D341Med (cell line): ENCODE measurements at regions not wholly inside any gene's neighbourhood (a gene's known extent, or its start where the extent isn't known, plus 50 kb on each side); places are given as distances from the start of the nearest gene placed in this dataset.
"Not testable (repeated sequence)": the region's sequence is repeated elsewhere in the genome, so short reads cannot be mapped to it uniquely, and the experiment has no call there.

Source experiments
- DNase-seq: peaks from one replicate; pipeline ENCODE4 v3.0.0; 2012; ENCODE audit warnings: low spot score

DNA sequence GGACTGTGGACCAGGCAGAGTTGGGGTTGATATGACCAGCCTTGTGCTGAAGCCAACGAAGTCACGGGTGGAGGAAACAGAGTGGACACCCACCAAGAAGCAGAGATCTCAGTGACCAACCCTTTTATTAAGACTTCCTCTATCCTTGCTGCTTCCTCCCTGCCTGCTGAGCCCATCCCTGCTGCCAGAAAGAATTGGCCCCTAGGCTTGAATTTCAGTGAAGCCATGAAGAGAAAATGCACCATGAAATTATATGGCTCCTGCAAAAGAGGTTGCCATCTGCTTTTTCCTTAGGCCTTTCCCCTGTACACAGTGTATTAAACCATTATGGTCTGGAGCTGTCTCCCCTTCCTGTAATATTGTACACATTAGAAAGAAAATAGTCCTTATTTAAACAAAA is 246.7 kb downstream of the HS3ST3B1 start:
- no peak for DNase-seq

DNA sequence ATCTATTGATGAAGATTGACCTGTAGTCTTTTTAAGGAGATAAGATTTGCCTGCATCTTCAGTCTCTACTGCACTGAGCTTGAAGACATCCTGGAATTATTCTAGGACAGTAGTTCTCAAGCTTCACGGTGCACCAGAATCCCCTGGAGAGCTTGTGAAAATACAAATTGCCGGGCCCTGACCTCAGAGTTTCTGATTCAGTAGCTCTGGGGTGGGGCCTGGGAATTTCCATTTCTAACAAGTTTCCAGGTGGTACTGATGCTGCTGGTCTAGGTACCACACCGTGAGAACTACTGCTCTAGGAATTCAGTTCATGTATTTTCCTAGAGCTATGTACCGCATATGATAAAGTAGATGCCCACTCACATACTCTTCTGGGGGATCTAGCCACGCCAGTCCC is 246.1 kb downstream of the HS3ST3B1 start:
- DNase-seq: no peak

DNA sequence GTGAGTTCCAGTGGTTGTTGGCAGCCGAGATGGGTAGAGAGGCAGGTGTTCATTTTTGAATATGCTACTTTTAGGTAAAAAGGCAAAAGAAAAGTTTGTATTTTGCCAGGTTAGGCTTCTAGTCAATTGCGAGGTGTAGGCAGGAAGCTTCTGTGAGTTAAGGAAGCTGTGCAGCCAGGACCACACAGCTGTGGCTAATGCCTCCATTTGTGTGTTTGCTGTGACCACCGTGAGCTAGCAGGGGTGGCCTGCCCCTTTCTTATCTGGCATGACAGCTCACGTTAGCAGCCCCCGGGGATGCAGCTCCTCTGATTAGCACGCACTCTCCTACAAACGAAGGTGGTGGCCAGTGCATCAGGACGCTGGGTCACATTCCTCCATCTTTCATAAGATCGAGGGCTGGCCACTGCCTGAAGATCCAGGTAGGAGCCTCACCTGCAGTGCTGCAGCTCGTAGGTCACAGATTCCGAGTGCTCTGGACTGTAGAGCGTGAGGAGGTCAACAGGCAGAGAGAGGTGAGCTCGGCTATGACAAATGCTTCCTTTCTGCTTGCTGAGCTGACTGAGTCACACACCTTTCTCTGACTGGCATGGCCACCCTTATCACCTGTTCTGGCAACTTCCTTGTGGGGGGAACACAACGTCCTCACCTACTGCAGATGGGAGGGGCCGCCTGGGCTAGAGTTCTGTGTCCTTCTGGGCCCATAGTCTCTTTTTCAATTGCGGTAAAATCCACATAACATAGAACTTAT is 244.4 kb downstream of the HS3ST3B1 start:
- DNase-seq: no peak

DNA sequence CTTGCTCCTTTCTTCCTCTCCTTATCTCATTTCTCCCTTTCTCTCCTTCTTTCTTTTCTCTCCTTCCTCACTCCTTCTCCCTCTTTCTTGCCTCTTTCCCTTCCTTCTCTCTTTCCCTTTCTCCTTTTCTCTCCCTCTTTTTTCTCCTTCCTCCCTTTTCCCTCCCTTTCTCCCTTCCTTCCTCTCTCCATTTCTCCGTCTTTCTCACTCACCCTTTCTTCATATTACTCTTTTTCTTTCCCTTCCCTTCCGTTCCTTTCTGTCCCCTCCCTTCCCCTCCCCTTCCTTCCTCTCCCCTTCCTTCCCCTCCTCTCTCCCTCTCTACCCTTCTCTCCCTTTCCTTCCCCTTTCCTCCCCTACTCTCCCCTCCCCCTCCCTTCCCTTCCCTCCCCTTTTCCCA is 240.8 kb downstream of the HS3ST3B1 start:
- DNase-seq: no peak

DNA sequence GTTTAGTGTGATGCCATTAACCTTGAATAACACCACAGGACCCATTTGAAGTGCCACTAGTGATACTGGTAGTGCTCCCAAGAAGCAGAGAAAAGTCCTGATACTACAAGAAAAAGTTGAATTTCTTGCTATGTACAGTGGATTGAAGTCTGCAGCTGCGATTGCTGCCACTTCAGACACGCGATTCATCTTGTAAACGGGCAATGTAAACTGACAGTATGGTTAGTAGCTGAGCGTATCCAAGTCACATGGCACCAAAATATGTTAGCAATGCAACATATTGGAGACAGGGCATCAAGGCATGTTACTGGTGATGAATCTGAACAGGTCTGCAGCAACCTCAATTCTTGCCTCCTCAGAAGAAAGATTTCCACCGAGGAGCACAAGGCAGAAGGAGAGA is 238.9 kb downstream of the HS3ST3B1 start:
- DNase-seq: no peak

DNA sequence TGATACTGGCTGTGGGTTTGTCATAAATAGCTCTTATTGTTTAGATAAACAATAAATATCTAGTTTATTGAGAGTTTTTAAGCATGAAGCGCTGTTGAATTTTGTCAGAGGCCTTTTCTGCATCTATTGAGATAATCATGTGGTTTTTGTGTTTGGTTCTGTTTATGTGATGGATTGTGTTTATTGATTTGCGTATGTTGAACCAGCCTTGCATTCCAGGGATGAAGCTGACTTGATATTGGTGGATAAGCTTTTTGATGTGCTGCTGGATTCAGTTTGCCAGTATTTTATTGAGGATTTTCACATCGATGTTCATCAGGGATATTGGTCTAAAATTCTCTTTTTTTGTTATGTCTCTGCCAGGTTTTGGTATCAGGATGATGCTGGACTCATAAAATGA is 231.4 kb downstream of the HS3ST3B1 start:
- DNase-seq: not testable (repeated sequence)

DNA sequence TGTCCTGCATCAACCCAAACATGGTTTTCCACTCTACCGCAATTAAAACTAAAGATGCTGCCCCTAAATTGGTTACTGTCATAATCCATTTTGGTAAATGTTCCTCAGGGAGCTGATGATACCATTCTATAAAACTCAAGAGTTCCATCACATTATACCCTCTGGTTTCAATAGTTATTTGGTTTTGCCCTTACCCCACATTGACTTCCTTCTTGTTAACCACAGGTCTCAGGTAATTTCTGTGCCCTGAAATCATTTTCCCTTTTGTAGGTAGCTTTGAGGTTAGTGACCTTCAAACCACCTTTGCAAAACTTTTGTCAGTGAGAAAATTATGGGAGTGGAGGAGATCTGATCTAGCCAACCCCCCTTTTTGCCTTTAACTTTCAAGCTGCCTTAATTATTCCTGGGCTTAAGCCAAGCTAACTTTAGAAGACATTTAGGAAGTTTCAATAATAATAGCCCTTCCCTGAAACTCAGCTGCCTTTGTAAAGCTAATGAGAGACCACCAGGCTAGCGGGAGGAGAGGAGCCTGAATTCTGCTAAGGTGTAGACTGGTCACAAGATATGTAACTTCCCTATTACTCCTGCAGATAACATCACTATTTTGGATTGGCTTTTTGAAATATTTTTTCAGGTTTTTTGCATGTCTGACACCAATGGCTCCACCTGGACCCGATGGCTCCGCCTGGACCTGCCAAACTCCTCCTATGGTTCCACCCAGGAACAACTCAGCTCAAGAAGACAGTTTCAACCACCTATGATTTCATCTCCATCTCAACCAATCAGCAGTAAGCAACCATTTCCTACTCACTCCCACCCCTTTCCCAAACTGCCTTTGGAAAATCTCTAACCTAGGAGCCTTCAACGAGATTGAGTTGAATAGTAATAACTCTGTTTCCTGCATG is 224.9 kb downstream of the HS3ST3B1 start:
- no peak for DNase-seq

DNA sequence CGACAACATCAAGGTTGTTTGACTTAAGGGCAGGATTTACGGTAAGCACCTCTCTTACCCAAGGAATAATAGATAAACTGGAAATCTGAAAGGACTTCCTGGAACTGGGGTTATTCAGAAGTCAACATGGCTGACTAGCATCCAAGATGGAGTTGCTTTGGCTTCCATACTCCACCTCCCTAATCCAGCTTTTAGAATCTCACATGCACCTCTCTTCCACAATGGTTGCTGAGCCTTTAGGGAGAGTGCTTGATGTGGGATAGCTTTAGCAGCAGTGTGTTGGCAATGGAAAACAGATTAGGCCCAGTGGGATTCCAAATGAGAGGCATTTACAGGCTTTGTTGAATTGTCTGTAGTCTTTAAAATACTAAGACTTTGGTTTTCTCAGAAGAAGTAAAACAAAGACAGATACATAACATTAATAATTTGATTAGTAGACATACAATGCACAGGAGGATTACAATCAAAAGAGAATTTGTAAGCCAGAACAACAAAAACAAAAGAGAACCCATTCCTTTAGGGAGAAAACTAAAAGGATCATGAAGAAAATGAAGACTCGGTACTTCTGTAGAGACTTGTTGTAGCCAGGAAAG is 222.0 kb downstream of the HS3ST3B1 start:
- DNase-seq: no peak

DNA sequence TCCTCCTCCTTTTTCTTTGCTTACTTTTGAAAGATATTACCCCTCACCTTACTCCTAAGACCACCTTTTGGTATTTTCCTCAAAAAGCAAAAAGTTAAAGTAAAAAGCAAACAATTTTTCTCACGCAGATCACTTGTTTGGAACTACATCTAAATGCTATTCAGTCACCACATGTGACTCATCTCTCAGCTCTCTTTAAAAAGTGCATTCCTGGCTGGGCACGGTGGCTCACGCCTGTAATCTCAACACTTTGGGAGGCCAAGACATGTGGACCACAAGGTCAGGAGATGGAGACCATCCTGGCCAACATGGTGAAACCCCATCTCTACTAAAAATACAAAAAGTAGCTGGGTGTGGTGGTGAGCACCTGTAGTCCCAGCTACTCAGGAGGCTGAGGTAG is 218.0 kb downstream of the HS3ST3B1 start:
- DNase-seq: not testable (repeated sequence)

DNA sequence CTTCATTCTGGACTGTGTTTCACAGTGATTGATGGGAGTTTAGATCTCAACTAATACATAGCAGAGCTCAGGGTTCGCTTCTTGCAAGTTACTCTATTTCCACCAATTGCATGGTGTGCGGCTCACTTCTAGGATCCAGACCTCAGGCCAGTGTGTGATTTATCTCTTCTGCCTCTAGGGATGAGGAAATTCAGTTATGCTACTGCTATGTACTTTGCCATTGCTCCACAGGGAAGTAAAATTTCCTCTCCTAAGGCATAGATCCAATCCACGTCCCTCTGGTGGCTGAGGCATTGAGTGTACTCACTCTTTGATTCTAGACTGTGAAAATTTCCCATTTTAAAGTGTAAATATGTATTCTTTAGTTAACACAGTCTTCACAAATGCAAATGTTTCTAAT is 214.1 kb downstream of the HS3ST3B1 start:
- DNase-seq: no peak

DNA sequence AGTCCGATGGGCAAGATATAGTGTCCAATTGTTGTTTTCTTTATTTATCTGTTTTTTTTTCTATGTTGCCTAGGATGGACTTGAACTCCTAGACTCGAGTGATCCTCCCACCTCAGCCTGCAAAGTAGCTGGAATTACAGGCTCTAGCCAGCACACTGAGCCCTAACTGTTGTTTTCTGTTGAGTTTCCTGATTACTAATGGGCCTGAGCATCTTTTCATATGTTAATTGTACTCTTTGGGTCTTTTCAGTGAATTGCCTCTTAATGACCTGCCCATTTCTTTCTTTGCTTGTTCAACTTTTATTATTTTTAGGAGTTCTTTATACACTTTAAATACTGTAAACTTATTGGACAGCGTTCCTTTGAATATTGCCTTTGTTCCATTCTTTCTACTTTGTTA is 213.0 kb downstream of the HS3ST3B1 start:
- DNase-seq: no peak

DNA sequence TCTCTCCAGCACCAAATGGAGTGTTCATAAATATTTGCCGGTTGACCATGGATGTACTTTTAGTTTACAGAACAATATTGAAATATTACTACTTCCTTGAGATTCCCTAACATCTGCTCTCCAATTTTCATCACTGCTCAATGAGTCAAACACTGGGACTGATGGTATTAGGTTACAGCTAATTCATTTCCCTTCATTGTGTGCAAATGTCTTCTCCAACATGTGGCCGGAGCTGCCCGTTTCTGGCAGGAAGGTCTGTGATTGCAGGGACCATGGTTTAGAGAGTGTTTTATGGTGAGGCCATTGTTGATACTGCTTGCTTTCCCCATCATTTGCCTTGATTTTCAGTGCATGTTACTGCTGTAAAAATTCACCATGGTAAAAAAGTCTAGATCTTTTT is 209.3 kb downstream of the HS3ST3B1 start:
- DNase-seq: no peak

DNA sequence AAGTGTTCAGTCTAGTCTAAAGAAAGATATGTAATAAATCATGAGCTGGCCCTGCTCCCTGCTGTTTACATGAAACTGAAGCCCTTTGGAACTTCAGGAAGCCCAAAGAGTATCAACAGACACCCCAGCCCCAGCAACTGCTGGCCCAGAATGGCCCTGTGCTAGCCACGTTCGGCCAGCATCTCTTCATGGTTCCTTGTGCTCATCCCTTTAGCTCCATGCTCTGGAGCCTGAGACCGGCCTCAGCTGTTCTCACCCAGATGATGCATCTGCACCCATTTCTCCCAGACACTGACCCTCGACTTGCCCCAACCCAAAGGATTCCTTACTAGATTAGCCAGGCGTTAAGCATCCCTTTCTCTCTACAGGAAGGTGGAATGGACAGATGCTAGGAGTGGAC is 207.3 kb downstream of the HS3ST3B1 start:
- no peak for DNase-seq

DNA sequence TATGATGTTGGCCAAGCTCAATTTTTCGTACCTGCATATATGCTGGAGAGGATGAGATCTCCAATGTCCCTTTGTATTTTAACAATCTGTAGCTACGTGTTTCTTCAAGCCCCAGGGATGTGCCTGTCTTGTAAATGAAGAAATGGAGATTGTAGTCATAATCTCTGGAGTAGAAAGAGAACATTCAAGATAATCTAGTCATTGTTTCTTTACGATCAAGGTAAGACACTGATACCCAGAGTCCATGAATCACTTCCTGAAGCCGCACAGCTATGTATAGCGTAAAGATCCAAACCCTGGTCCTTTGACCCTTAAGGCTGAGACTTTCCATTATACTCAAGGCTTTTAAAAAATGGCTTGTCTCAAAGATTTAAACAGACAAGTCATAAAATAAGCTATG is 205.5 kb downstream of the HS3ST3B1 start:
- DNase-seq: no peak

DNA sequence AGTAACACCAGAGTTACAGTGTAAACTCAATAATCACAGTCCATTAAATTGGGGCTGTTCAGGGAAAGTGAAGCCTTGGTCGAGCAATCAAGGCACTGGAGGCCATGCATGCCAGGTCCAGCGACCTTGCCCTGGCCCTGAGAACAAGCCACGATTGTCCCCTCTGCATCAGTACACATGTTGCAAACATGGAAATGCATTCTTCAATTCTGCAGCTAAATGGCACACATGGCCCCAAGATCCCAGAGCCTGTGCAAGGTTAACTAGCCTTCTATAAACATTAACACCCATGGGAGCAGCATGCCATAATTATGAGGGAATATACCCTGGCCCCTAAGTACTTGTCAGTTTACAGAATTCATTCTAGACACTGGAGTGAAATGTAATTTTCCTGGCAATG is 204.7 kb downstream of the HS3ST3B1 start:
- no peak for DNase-seq

DNA sequence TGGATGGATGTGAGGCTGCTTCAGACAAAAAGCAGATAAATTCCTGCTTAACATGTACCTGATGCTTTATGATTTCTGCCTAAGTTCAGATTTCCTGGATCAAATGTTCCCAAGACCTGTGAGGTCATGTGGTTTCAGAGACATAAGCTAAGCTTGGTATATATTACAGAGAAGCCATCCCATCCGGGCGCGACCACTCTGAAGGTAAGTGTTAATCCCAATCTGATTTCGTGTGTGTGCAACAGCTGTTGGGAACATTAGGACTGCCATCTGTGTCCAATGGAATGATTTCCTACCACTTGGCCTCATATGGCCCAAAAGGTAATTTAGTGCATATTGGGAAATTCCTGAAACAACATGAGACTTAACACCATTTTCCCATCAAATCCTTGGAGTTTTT is 199.1 kb downstream of the HS3ST3B1 start:
- DNase-seq: no peak

DNA sequence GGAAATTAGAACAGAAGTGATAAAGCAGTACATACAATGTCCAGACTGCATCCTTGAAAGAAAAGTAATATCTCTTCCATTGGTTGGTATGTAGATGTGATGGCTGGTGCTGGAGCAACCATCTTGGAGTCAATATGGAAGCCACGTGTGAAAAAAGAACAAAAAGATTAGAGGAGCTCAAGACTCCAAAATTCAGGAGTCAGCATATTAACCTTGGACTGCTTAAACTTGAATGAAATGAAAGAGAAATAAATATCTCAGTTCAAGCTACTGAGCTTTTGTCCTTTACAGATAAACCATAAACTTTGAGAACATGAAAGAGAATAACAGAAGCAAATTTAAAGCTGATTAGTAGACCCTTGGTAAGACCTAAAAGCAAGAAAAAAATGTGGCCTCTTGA is 197.9 kb downstream of the HS3ST3B1 start:
- no peak for DNase-seq

DNA sequence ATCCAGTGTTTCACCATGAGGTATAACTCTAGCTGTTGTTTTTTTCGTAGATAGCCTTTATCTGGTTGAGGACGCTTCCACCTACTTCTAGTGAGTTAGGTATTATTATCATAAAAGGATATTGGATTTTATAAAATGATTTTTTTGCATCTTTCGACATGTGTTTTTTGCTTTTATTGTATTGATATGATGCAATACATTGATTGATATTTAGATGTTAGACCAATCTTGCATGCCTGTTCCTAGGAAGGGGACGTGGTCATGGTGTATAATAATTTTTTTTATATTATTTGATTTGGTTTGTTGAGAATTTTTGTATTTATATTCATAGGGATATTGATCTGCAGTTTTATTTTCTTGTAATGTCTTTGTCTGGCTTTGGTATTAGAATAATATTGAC is 193.3 kb downstream of the HS3ST3B1 start:
- DNase-seq: no peak

DNA sequence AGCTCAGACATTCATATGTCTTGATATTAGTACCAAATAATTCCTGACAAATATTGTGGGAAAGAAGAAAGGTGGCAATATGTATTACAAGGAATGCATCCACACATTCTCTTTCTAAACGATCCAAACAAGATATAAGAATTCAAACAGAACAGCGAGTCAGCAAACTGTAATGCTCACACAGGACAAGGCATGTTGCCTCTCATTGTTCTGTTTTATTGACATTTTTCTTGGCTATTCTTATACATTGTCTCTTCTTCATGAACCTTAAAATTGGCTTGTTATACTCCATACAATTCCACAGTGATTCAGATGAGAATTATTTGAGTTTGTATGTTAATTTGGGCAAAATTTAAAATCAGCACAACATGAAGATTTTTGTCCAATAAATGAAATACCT is 189.1 kb downstream of the HS3ST3B1 start:
- DNase-seq: no peak

DNA sequence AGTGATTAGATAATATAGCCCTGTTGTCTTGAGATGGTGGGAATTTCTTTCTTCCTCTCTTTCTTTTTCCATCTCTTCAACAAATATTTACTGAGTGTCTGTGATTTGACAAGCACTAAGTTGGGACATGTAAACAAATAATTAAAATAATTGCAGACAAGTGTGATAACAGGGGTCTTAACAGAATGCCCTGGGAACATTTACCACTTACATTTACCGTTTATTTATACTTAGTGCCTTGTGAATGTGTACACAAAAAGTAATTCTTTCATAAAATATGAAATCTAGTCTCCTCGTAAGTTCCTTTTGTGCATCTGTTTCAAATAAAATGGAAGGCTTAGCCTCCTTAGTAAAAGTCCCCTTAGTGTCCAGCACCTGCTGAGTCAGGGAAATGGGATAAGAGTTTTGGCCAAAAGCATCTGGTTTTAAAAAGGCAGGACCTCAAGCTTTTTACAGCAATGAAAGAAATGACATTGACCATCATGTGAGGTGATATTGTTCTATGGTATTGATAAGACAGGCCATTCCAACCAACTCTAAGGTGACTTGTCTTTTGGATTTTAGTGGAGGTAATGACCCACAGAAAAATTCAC is 188.2 kb downstream of the HS3ST3B1 start:
- DNase-seq: no peak

DNA sequence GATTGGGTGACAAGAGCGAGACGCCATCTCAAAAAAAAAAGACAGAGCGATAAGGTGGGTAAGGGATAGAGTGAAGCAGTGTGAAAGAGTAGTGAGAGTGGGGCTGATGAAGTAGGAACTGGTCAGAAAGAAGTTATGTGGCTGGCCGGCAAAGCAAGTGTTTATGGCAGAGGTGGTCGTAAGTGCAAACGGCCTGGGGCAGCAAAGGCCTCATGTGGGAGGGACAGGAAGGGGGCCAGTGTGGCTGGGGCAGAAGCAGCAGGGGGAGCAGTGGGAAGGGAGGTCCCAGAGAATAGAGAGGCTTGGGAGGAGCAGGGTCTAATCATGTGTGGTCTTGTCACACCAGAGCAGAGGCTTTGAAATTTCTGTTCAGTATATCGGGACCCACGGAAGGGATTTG is 186.2 kb downstream of the HS3ST3B1 start:
- DNase-seq: no peak

DNA sequence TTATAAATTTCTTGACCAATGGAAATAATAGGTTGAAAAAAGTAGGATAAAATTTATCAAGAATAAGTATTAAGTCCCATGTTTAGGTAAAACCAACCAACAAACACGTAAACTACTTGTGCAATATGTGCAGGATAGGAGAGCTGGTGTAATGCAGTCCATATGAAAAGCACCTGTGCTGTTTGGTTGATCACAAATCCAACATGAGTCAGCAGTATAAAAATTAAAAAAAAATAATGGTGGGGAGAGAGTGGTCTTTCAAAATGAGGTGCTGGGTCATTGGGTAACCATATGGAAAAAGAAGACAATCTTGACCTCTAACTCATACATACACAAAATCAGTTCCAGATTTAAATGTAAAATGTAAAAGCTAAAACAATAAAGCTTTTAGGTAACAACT is 181.8 kb downstream of the HS3ST3B1 start:
- DNase-seq: no peak

DNA sequence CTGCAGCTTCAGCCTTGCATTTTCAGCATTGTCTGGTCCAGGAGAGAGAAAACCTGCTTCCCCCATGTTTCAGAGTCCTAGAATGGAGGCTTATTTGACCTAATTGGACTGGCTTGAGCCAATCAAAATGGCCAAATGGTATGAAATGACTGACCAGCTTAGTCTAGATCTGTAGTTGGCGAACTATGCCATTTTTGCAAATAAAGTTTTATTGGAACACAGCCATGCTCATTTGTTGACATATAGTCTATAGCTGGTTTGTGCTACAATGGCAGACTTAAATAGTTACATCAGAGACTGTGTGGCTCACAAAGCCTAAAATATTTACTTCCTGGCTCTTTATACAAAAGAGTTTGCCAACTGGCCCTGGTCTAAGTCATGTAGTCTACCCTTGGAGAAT is 180.8 kb downstream of the HS3ST3B1 start:
- no peak for DNase-seq
